Gastrocnemius medialis (tissue), 4 donors: ENCODE measurements at regions not wholly inside any gene's neighbourhood (a gene's known extent, or its start where the extent isn't known, plus 50 kb on each side); places are given as distances from the start of the nearest gene placed in this dataset.

Source experiments
- CTCF ChIP-seq, 5 experiments: fragments of 450-650 bp in 3 of 5; fragments of 200-600 bp in 2 of 5; sonication (generic) in 2 of 5; IDR thresholded peaks in 4 of 5; conservative IDR thresholded peaks in 1 of 5; 1 replicate in 4 of 5; 2 replicates in 1 of 5; pipeline ENCODE4 v1.5.1; 2016 to 2019; ENCODE audit warnings: antibody characterized with exemption in 5 of 5, mild to moderate bottlenecking in 3 of 5, moderate library complexity in 3 of 5
- POLR2A ChIP-seq, 2 donors: fragments of 450-650 bp; IDR thresholded peaks; one replicate each; pipeline ENCODE4 v1.6.1; 2017; ENCODE audit warnings: antibody characterized with exemption in 2 of 2, mild to moderate bottlenecking in 2 of 2, moderate library complexity in 2 of 2

- no peak for TF ChIP-seq CTCF (IDR thresholded peaks at IDR 0.05 in 4 of 5, conservative IDR thresholded peaks at IDR 0.05 in 1 of 5)
- no peak for TF ChIP-seq POLR2A (IDR thresholded peaks at IDR 0.05)
Observed at GRCh38 chr20:61019322-61019721, 232.7 kb upstream of the CDH4 start.
